WTC11 (cell line): ENCODE measurements at regions not wholly inside any gene's neighbourhood (a gene's known extent, or its start where the extent isn't known, plus 50 kb on each side); places are given as distances from the start of the nearest gene placed in this dataset.

Source experiments
- ATAC-seq: fragments of 200-7000 bp; cut with Tn5 transposase; 2 replicates; pipeline ENCODE4 v1.10.0; 2021; ENCODE audit warnings: mild to moderate bottlenecking, moderate library complexity
- CTCF ChIA-PET: fragments of 300-600 bp; sonication (Branson Sonifier 250); formaldehyde crosslinking; loops from one replicate; lab custom pipeline; 2021; ENCODE audit warnings: antibody characterized with exemption; lab: Charles Lee
- POLR2A ChIA-PET: fragments of 350-600 bp; sonication (Branson Sonifier 250); formaldehyde crosslinking; loops from one replicate; lab custom pipeline; 2021; ENCODE audit warnings: antibody characterized with exemption; lab: Charles Lee
- DNase-seq: peaks from one replicate; pipeline ENCODE4 v3.0.0; 2021; ENCODE audit warnings: low spot score
- H3K27ac Mint-ChIP-seq: 2 replicates; pipeline ENCODE4 v1.8.0; 2021; ENCODE audit warnings: mixed read lengths
- H3K27me3 Mint-ChIP-seq: 2 replicates; pipeline ENCODE4 v1.8.0; 2021; ENCODE audit warnings: low read depth, mild to moderate bottlenecking, moderate library complexity, mixed read lengths
- H3K36me3 Mint-ChIP-seq: 2 replicates; pipeline ENCODE4 v1.8.0; 2021; ENCODE audit warnings: mixed read lengths
- H3K4me1 Mint-ChIP-seq: 2 replicates; pipeline ENCODE4 v1.8.0; 2022; ENCODE audit warnings: mixed read lengths
- H3K4me3 Mint-ChIP-seq: 2 replicates; pipeline ENCODE4 v1.8.0; 2021; ENCODE audit warnings: mild to moderate bottlenecking, moderate library complexity, mixed read lengths
- H3K9me3 Mint-ChIP-seq: 2 replicates; pipeline ENCODE4 v1.8.0; 2021; ENCODE audit warnings: mixed read lengths
- AR ChIP-seq: fragments of 250-450 bp; sonication (Bioruptor Pico); IDR thresholded peaks from 2 replicates; pipeline ENCODE4 v1.9.0; 2021; ENCODE audit warnings: mild to moderate bottlenecking
- CDX4 ChIP-seq: fragments of 250-450 bp; sonication (Bioruptor Pico); IDR thresholded peaks from 2 replicates; pipeline ENCODE4 v1.9.0; 2021; ENCODE audit warnings: moderate library complexity, mild to moderate bottlenecking, inconsistent platforms, borderline replicate concordance
- E2F1 ChIP-seq: sonication (generic); formaldehyde crosslinking; IDR thresholded peaks from 2 replicates; pipeline ENCODE4 v1.8.0; 2022; ENCODE audit warnings: mild to moderate bottlenecking, missing genetic modification reagents
- ELF4 ChIP-seq: sonication (generic); formaldehyde crosslinking; IDR thresholded peaks from 2 replicates; pipeline ENCODE4 v1.8.1; 2022; ENCODE audit warnings: low read depth, mild to moderate bottlenecking, moderate library complexity, missing genetic modification reagents
- FOXJ3 ChIP-seq: sonication (generic); formaldehyde crosslinking; IDR thresholded peaks from 2 replicates; pipeline ENCODE4 v1.9.0; 2021; ENCODE audit warnings: missing genetic modification reagents, mild to moderate bottlenecking, borderline replicate concordance
- FOXK1 ChIP-seq: sonication (generic); formaldehyde crosslinking; IDR thresholded peaks from 2 replicates; pipeline ENCODE4 v1.8.0; 2022; ENCODE audit warnings: mild to moderate bottlenecking, moderate library complexity, missing genetic modification reagents
- GABPB1 ChIP-seq: sonication (generic); formaldehyde crosslinking; IDR thresholded peaks from 2 replicates; pipeline ENCODE4 v1.8.1; 2023; ENCODE audit warnings: mild to moderate bottlenecking, missing genetic modification reagents
- HMGA2 ChIP-seq: fragments of 250-450 bp; sonication (Bioruptor Pico); IDR thresholded peaks from 2 replicates; pipeline ENCODE4 v1.4.0; 2021; ENCODE audit warnings: mild to moderate bottlenecking, moderate library complexity
- JUN ChIP-seq: sonication (generic); formaldehyde crosslinking; IDR thresholded peaks from 2 replicates; pipeline ENCODE4 v1.8.0; 2023; ENCODE audit warnings: mild to moderate bottlenecking, missing genetic modification reagents
- KAT7 ChIP-seq: sonication (generic); formaldehyde crosslinking; IDR thresholded peaks from 2 replicates; pipeline ENCODE4 v1.8.1; 2023; ENCODE audit warnings: missing genetic modification reagents, mild to moderate bottlenecking, borderline replicate concordance
- NFYB ChIP-seq: sonication (generic); formaldehyde crosslinking; conservative IDR thresholded peaks from 2 replicates; pipeline ENCODE4 v1.8.0; 2022; ENCODE audit warnings: low read depth, missing genetic modification reagents
- TCF7 ChIP-seq: sonication (generic); formaldehyde crosslinking; IDR thresholded peaks from 2 replicates; pipeline ENCODE4 v1.8.0; 2022; ENCODE audit warnings: mild to moderate bottlenecking, low read depth, missing genetic modification reagents, moderate library complexity
- ZMAT4 ChIP-seq: fragments of 250-450 bp; sonication (Bioruptor Pico); IDR thresholded peaks from 2 replicates; pipeline ENCODE4 v1.9.0; 2021; ENCODE audit warnings: mild to moderate bottlenecking
- ZNF671 ChIP-seq: fragments of 250-450 bp; sonication (Bioruptor Pico); IDR thresholded peaks from 2 replicates; pipeline ENCODE4 v1.8.0; 2021; ENCODE audit warnings: mild to moderate bottlenecking
- TF ChIP-seq, protein P1 (sequence below): sonication (generic); formaldehyde crosslinking; IDR thresholded peaks from 2 replicates; pipeline ENCODE4 v1.8.1; 2022; ENCODE audit warnings: low read depth, mild to moderate bottlenecking, moderate library complexity, missing genetic modification reagents, borderline replicate concordance
- TF ChIP-seq, protein P2 (sequence below): sonication (generic); formaldehyde crosslinking; IDR thresholded peaks from 2 replicates; pipeline ENCODE4 v1.8.0; 2022; ENCODE audit warnings: mild to moderate bottlenecking, missing genetic modification reagents

DNA sequence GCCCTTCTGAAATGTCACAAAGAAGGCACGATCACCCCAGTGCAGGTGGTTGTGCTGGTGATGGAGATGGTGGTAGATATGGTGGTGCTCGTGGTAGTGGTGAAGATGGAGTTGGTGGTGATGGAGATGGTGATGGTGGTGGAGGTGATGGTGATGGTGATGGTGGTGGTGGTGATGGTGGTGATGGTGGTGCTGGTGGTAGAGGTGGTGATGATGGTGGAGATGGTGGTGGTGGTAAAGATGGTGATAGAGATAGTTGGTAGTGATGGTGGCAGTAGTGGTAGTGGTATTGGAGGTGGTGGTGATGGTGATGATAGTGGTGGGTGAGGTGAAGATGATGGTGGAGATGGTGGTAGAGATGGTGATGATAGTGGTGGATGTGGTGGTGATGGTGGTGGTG is 88.1 kb upstream of the SALL1 start:
- H3K36me3 Mint-ChIP-seq = peaks cover 6% of the 10 kb centered on the region
- no peak overlapping the region for H3K27ac Mint-ChIP-seq
- ATAC-seq = no peak
- ChIA-PET CTCF (no interaction called here), POLR2A (no interaction called here)
- peaks cover 38% of the 10 kb centered on the region for H3K4me1 Mint-ChIP-seq
- TF ChIP-seq ELF4 (CRISPR knock-in tag) (no peak), HMGA2 (CRISPR knock-in tag) (no peak), NFYB (CRISPR knock-in tag) (no peak), FOXJ3 (CRISPR knock-in tag) (no peak), FOXK1 (CRISPR knock-in tag) (no peak)
- TF ChIP-seq, all 79 proteins: peak for 0
- H3K27me3 Mint-ChIP-seq = peaks cover 14% of the 10 kb centered on the region
- no peak overlapping the region for H3K4me3 Mint-ChIP-seq
- H3K9me3 Mint-ChIP-seq = peaks cover 8% of the 10 kb centered on the region
- DNase-seq = no peak

GRCh38 chr16:51237861-51238378 is 86.8 kb upstream of the SALL1 start:
- CTCF ChIA-PET = interaction anchor here (1.0 kb wide), 1 partner anchor 432 kb away, joined by 4 read pairs; no protein-coding TSS in a partner anchor
- DNase-seq = no peak

DNA sequence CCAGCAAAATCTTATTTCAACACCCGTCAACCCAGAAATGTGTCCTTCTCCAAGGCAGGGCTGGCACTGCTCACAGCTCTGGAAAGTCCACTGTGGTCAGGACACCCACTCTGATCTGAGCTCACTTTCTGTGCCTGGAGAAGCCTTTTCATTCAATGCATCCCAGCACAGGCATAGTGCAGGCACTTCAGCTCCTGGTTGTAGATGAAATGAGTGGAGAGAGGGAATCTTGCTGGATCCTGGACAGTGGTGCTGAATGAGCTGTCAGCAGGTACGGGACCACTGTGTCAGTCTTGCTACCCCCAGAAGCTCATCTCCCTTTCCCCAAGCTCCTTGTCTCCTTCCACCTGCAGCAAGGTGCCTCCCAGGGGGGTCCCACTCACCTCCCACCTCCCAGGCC is 86.1 kb upstream of the SALL1 start:
- no peak overlapping the region for H3K27ac Mint-ChIP-seq
- TF ChIP-seq JUN (CRISPR knock-in tag) (no peak), KAT7 (no peak), E2F1 (CRISPR knock-in tag) (no peak), TCF7 (CRISPR knock-in tag) (no peak)
- TF ChIP-seq, protein P1, sequence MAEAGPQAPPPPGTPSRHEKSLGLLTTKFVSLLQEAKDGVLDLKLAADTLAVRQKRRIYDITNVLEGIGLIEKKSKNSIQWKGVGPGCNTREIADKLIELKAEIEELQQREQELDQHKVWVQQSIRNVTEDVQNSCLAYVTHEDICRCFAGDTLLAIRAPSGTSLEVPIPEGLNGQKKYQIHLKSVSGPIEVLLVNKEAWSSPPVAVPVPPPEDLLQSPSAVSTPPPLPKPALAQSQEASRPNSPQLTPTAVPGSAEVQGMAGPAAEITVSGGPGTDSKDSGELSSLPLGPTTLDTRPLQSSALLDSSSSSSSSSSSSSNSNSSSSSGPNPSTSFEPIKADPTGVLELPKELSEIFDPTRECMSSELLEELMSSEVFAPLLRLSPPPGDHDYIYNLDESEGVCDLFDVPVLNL (CRISPR knock-in tag) = no peak
- TF ChIP-seq, protein P2, sequence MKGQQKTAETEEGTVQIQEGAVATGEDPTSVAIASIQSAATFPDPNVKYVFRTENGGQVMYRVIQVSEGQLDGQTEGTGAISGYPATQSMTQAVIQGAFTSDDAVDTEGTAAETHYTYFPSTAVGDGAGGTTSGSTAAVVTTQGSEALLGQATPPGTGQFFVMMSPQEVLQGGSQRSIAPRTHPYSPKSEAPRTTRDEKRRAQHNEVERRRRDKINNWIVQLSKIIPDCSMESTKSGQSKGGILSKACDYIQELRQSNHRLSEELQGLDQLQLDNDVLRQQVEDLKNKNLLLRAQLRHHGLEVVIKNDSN (CRISPR knock-in tag) = no peak

More at GRCh38 chr16:51237861-51238378, 86.8 kb upstream of the SALL1 start:
- Mint-ChIP-seq H3K4me3 (no peak overlapping the region), H3K27me3 (peaks cover 14% of the 10 kb centered on the region), H3K27ac (no peak overlapping the region), H3K4me1 (peaks cover 34% of the 10 kb centered on the region), H3K36me3 (peaks cover 6% of the 10 kb centered on the region), H3K9me3 (peaks cover 8% of the 10 kb centered on the region)
- POLR2A ChIA-PET = no interaction called here
- no peak for TF ChIP-seq AR (CRISPR knock-in tag)
- no peak for TF ChIP-seq CDX4 (CRISPR knock-in tag)
- TF ChIP-seq ZMAT4 (CRISPR knock-in tag) = peak; percentile 55; the same call in 1 of the 2 replicates
- no peak for TF ChIP-seq GABPB1 (CRISPR knock-in tag)
- no peak for TF ChIP-seq ZNF671 (CRISPR knock-in tag)
- TF ChIP-seq, protein P1 (CRISPR knock-in tag) = no peak
- peak; percentile 53 for ATAC-seq

More for the DNA sequence above, 86.1 kb upstream of the SALL1 start:
- no peak overlapping the region for H3K4me3 Mint-ChIP-seq
- DNase-seq (no peak), ATAC-seq (no peak)
- peaks cover 13% of the 10 kb centered on the region for H3K27me3 Mint-ChIP-seq
- H3K9me3 Mint-ChIP-seq = peaks cover 8% of the 10 kb centered on the region
- peaks cover 34% of the 10 kb centered on the region for H3K4me1 Mint-ChIP-seq
- H3K36me3 Mint-ChIP-seq = peaks cover 6% of the 10 kb centered on the region
- CTCF ChIA-PET = interaction anchor here (1.0 kb wide), 1 partner anchor 431 kb away, joined by 4 read pairs; no protein-coding TSS in a partner anchor
- POLR2A ChIA-PET = no interaction called here
